GM21390 (cell line): ENCODE measurements at regions not wholly inside any gene's neighbourhood (a gene's known extent, or its start where the extent isn't known, plus 50 kb on each side); places are given as distances from the start of the nearest gene placed in this dataset.
A peak's percentile ranks its signal among the peaks of the same experiment; 100 is the strongest.

ENCODE experiments used
- ATAC-seq: cut with Tn5 transposase; IDR thresholded peaks from one replicate; pipeline ENCODE4 v1.9.1; 2021; ENCODE audit not compliant: unreplicated experiment

DNA sequence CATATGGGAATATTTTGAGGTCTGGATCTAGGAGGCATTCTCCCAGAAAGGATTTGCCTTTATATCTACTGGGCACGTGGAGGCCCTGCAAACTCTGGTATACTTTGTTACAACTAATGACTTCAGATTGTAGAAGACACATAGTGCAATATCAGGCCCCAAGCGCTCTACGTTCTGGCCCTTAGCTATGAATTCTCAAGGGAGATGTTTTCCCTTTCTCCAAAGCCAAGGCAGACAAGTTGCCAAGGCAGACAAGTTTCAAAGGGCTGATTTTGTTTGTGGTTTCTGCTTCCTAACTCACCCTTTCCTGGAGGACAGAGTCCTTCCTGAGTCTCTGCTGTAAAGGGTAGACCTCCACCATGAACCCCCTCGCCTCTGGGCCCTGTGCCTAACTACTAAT is 99.4 kb upstream of the CTTNBP2 start:
- no peak for ATAC-seq

GRCh38 chr7:117973975-117974374 is 100.7 kb upstream of the CTTNBP2 start:
- ATAC-seq = no peak

DNA sequence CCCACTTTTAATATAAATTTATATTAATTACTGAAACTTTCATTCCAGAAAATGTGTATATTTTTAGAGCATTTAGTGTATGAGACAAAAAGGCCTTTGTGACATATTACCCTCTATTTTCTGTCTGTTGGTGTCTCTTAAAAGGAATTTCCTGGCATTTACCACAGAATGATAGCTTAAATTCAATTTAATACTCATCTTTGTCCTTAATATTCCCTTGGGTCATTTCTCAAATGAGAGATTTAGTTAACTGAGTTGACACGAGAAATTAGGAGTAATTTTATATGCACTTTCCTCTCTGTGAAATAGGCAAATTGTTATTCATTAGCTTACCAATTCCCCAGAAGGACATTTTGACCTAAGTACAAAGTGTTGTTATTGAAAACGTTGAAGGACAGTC is 101.7 kb upstream of the CTTNBP2 start:
- no peak for ATAC-seq

DNA sequence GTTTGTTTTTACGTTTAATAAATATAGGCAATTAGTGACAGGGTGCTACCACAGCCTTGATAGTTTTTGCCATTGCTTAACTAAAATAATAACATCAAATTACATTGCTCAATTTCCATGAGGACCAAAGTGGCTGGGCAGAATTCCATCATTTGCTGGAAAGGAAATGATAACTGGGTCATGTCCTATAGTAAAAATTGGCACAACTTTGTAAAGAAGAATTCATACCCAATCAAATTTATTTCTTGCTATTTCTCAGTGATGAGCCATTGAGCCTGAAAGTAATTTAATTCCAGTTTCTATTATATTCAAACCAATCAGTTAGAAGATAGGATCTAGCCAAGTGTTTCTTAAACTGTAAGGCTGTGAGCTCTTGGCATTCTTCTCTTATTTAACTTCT is 102.2 kb upstream of the CTTNBP2 start:
- no peak for ATAC-seq

DNA sequence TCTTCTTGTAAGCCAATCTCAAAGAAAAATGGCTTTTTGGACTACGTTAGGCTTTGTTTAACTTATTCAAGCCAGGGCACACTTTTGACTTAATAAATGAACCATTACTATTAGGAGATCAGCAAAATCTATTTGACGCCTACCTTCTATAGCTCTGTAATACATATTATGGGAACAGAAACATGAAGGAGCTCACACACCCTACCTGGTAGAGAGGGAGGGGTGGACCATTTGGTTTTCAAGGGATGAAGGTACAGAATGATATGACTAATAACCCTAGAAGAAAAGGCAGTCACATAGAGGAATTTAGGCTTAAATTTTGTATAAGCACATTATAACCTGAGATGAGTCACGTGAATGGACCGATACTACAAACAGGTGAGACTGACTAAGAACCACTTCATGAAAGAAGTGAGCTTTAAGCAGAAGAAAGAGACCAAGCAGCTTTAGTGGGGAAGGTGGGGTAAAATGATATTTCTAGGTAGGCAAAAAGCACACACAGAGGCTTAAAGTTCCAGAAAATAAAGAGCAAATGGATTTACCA is 106.8 kb upstream of the CTTNBP2 start:
- ATAC-seq = no peak

- no peak for ATAC-seq
Measured at GRCh38 chr7:117982071-117983055, 109.1 kb upstream of the CTTNBP2 start.

DNA sequence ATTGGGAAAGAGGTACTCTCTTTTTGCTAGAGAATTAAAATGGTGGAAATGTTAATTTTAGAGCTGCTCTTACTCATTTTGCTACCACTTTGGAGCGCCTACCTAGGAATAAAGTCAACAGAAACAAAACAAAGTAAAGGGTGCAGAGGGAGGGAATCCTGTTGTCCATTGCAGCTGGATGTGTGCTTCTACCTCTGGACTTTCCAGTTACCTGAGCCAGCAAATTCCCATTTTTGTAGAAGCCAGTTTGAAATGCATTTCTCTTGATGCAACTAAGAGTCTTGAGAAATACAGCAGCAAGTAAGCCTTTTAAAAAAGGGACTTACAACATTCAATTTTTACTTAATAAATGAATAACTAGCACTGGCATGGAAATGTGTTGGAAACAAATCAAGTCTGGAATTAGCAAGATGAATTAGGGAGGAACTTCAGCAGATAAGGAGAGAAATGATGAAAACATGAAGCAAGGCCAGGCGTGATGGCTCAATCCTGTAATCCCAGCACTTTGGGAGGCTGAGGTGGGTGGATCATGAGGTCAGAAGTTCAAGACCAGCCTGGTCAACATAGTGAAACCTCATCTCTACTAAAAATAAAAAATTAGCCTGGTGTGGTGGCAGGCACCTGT is 113.5 kb upstream of the CTTNBP2 start:
- ATAC-seq = no peak

DNA sequence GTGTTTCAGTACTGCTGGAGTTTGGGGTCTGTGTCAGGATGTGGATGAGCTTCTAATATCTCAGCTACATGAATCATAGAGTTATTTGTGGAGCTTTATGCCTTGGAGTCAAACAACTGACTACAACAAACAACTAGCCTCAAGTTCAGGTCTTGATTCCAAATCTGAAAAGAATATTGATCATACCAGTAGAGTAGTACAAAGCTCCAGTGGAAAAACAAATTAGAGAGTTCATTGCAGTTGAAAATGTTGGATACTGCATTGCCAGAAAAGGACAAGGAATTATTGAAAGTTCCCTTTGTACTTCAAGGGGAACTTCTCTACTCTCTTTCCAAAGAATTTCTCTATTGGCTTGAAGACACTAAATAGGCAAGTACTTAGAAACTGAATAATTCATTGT is 117.6 kb upstream of the CTTNBP2 start:
- ATAC-seq = no peak

DNA sequence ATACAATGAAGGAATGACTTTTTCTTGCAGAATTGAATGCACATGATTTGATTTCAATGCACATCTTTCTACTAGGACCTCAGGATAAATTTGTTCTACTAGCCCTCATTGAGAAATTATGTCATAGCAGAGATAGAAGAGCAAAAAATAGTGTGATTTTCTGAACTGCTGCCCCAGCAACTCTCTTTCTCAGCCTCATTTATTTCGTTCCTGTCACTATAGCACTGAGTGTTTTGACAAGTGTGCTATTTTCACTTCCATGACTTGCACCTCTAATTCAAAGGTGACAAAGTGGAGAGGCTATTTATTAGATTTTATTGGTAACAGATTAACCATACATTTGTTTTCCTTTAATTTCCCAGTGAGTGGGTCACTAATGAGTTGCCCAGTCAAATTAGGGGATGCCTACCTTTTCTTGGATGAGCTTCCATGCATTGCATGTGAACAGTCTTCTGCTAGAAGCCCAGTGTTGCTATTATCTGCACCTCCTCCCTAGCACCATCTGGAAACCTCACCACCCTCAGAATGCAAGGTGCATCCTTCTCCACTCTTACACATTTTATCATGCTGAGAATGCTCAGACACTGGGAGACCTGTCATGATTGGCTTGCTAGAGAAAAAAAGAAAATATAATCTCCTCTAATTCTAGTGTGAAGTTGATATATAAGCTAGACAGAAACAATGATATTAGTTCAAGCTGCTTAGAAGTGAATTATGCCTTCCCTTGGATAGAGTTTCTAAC is 119.6 kb upstream of the CTTNBP2 start:
- no peak for ATAC-seq

GRCh38 chr7:117993377-117994003 is 120.2 kb upstream of the CTTNBP2 start:
- ATAC-seq = peak; percentile 97

GRCh38 chr7:117995850-117996650 is 122.8 kb upstream of the CTTNBP2 start:
- no peak for ATAC-seq

GRCh38 chr7:117997862-117998825 is 124.9 kb upstream of the CTTNBP2 start:
- no peak for ATAC-seq

DNA sequence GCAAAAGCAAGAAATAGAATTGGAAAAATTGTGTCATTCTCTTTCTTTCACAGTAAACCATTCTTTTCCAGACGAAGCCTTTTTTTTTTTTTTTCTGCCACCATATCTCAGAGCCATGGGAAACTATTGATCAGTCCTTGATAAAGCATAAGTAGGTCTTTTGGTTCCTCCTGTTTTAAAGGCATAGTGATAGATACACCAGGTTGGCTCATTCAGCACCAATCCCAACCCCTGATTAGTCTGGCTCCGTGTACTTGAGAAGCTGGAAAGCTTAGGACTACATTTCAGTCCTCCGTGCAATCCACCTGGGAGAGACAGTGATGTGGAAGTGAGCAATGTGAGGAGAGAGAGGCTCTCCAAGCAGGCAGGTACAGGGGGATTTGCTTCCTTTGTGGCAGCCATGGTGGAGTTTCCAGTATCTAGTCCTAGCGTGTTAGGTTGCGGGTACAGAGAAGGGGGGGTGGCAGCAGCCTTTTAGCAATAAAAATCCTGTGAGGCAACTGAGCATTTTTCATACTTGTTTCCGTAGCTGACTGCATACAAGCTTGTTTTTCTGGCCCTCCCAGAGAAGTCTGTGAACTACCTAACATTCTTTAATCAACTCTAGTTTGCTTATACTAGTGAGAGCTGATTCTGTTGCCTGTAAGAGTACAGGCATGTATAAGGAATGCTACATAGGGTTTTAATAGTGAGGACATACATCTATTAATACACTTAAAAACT is 127.4 kb upstream of the CTTNBP2 start:
- no peak for ATAC-seq

- ATAC-seq = no peak
Measured at GRCh38 chr7:118003476-118003875, 130.2 kb upstream of the CTTNBP2 start.

GRCh38 chr7:118005026-118005425 is 131.8 kb upstream of the CTTNBP2 start:
- ATAC-seq = no peak

DNA sequence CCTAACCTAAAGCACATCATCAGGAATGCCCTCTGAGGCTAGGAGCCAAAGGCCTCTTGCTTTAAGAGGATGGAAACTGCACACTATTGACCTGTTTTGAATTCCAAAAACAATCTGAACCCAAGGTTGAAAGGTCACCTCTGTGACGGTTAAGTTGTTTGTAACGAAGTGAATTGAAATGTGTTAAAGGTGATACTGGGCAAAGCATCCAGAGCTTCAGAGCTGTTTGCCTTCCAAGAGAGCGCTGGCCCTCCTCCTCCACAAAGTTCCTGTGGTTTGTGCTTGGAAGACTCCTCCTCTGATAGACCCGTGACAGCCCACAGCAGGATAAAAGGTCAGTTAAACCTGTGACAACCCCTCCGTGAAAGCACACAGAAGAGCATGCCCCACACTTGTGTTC is 133.7 kb upstream of the CTTNBP2 start:
- ATAC-seq = no peak

GRCh38 chr7:118009419-118009818 is 136.2 kb upstream of the CTTNBP2 start:
- no peak for ATAC-seq

DNA sequence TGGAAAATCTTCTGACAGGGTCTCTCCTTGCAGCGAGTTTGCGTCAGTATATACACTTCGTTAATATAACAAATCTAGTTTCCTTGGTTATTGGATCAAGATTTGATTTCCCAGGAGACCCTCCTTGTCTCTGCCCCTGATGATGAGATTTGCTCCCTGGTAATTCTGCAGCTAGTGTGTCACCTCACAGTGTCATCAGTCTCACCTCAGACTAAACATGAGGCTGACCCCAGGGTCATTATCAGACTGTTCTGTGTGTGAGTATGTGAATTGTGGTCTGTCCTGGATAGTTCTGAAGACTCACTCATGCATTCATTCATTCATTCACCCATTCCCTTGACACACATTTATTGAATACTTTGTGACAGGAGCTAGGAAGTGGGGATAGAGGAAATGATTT is 138.4 kb upstream of the CTTNBP2 start:
- no peak for ATAC-seq
